Amniotic stem cell (primary cell): ENCODE measurements at regions not wholly inside any gene's neighbourhood (a gene's known extent, or its start where the extent isn't known, plus 50 kb on each side); places are given as distances from the start of the nearest gene placed in this dataset.

ENCODE experiments used
- DNase-seq: peaks from one replicate; lab custom pipeline; 2025; lab: John Stamatoyannopoulos, UW

DNA sequence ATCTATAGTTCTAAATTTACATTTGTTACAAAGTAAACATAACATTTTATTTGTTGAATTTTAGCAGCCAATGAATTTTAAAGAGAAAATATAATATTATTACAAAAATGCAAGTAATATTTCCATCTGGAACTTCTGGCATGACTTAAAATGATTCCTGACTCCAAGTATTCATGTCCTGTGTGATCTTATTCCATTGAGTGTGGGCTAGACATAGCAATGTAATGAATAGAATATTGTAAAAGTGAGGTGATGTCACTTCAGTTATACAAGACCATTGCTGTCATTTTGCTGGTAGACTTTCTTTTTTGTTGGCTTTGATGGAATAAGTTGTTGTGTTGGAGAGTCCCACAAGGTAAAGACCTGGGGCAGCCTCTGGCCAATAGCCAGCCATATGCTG lies 912.2 kb upstream of the PIK3C3 start:
- DNase-seq = no peak

DNA sequence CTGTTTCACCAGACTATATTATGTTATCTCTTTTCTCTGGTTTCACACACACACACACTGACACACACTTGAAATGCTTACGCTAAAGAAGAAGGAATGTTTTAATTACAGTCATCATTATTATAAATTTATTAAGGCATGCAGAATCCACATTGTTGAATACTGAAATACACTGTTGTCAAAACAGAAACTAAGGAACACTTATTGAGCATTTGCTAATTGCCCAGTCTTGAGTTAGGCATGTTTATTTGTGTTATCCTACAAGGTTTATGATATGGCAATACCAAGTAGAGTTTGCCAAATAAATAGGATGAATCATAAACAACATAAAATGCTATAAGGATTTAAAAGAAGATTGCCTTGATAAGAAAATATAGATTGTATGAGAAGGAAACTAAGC lies 917.0 kb upstream of the PIK3C3 start:
- DNase-seq = no peak

GRCh38 chr18:41036346-41036745 lies 918.7 kb upstream of the PIK3C3 start:
- DNase-seq = no peak

- DNase-seq = no peak
Observed at GRCh38 chr18:41034413-41034812, 920.6 kb upstream of the PIK3C3 start.

- no peak for DNase-seq
Observed at GRCh38 chr18:41025666-41026065, 929.4 kb upstream of the PIK3C3 start.

DNA sequence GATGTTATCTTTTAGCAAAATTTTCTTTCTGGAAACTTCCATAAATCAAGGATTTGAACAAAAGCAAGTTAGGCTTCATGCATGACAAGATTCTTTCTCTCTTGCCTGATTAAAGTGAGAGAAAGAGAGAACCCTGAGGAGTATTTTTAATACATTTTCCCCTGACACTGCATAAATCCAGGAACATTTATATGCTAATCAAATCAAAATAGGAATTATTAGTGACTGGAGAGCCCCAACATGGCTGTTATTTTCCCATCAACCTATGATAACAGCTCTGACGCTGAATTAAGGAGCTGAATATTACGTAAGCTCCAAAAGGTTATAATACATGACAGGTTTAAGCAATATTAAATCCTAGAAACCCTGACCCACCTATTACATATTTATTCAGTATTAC lies 930.2 kb upstream of the PIK3C3 start:
- no peak for DNase-seq

GRCh38 chr18:41022484-41022883 lies 932.5 kb upstream of the PIK3C3 start:
- DNase-seq = no peak

DNA sequence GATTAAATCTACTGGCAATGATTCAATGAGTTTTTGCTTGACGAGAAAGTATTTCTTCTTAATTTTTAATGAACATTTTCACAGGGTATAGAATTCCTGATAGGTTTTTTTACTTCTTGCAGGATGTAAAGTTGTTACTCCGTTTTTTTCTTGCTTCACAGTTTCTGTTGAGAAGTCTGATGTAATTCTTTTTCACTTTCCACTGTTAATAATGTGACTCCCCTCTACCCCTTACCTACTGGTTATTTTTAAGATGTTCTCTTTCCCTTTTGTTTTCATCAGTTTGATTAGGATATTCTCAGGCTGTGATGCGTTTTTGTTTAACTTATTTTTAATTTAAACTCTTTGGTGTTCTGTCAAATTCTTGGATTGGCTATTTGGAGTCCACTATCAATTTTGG lies 933.9 kb upstream of the PIK3C3 start:
- DNase-seq = no peak

- no peak for DNase-seq
Observed at GRCh38 chr18:41012194-41012593, 942.8 kb upstream of the PIK3C3 start.

DNA sequence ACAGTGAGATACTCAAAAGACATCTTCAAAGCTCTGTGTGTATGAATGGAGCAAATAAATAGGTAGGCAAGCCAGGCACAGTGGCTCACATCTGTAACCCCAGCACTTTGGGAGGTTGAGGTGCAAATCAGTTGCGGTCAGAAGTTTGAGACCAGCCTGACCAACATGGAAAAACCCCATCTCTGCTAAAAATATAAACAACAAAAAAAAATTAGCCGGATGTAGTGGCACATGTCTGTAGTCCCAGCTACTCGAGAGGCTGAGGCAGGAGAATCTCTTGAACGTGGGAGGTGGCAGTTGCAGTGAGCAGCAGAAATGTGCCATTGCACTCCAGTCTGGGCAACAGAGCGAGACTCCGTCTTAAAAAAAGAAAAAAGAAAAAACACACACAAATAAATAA lies 945.1 kb upstream of the PIK3C3 start:
- DNase-seq = no peak

- DNase-seq = no peak
Observed at GRCh38 chr18:41004324-41004723, 950.7 kb upstream of the PIK3C3 start.

DNA sequence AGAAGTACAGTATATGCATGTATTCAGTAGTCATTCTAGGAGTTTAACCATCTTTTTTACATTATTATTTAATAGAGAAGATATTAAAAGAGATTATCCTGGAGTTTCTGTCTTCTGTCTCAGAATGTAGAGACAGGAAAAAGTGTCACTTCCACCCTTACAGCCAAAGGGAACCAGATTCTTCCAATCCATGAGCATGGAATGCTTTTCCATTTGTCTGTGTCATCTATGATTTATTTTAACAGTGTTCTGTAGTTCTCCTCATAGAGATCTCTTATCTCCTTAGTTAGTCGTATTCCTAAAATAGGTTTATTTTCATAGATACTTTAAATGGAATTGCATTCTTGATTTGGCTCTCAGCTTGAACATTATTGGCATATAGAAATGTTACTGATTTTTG lies 959.5 kb upstream of the PIK3C3 start:
- no peak for DNase-seq

DNA sequence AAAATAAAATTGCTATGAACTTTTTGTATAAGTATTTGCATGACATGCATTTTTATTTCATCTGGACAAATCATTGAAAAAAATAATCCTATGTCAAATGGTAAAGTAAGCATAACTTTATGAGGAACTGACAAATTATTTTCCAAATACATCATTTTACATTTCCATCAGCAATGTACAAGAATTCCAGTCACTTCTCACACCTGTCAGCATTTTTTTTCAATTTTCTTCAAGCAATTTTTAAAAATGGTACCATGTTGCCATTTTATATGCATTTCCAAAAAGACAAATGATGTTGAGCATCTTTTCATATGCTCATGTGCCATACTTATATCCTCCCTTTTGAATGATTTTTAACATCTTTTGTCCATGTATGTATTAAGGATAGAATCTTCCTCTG lies 961.7 kb upstream of the PIK3C3 start:
- no peak for DNase-seq

DNA sequence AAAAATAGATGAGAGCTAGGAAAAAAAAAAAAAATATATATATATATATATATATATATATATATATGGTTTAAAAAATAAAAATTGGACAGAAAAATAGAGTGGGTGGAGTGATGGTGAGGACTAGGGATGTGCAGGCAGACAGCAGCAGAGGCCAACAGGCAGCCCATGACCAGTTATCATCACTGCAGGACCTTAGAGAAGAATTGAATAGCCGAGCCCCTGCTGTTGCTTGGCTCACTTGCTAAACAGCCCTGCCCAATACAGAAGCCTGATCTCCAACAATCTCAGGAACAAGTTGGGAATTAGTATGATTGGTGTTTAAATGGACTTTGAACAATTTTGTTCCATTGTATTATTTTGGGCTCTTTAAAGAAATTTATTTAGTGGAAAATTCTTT lies 967.5 kb upstream of the PIK3C3 start:
- no peak for DNase-seq

- no peak for DNase-seq
Observed at GRCh38 chr18:40985436-40985835, 969.6 kb upstream of the PIK3C3 start.

DNA sequence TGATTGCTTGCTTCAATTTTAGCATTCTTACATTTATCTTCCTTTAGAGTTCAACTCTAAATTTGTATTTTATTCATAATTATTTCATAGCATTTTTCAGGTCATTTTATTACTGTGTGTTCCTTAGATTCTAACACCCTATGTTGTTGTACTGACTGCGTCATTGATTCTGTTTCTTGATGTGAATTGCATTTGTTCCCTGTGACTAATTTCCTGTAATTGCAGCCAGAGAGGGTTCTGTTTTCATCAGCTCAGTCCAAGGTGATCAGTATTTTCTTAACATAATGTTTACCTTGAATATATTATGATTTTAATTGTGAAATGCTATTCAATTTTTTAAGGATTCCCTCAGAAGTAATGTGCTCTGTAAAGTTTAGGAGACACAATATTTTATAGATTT lies 970.2 kb upstream of the PIK3C3 start:
- DNase-seq = no peak

GRCh38 chr18:40983835-40984234 lies 971.2 kb upstream of the PIK3C3 start:
- DNase-seq = no peak

- no peak for DNase-seq
Observed at GRCh38 chr18:40980171-40980570, 974.9 kb upstream of the PIK3C3 start.

GRCh38 chr18:40976050-40976449 lies 979.0 kb upstream of the PIK3C3 start:
- DNase-seq = no peak

GRCh38 chr18:40974448-40974847 lies 980.6 kb upstream of the PIK3C3 start:
- no peak for DNase-seq

DNA sequence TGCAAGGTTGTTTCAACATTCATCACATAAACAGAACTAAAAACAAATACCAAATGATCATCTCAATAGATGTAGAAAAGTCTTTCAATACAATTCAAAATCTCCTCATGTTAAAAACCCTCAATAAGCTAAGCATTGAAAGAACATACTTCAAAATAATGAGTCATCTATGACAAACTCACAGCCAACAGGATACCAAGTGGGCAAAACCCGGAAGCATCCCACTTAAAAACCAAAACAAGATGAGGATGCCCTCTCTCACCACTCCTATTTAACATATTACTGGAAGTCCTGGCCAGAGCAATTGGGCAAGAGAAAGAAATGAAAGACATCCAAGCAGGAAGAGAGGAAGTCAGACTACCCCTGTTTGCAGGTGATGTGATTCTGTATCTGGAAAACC lies 992.2 kb upstream of the PIK3C3 start:
- no peak for DNase-seq

GRCh38 chr18:40957533-40958070 lies 997.4 kb upstream of the PIK3C3 start:
- no peak for DNase-seq

GRCh38 chr18:40956213-40956612 lies 998.8 kb upstream of the PIK3C3 start:
- no peak for DNase-seq

DNA sequence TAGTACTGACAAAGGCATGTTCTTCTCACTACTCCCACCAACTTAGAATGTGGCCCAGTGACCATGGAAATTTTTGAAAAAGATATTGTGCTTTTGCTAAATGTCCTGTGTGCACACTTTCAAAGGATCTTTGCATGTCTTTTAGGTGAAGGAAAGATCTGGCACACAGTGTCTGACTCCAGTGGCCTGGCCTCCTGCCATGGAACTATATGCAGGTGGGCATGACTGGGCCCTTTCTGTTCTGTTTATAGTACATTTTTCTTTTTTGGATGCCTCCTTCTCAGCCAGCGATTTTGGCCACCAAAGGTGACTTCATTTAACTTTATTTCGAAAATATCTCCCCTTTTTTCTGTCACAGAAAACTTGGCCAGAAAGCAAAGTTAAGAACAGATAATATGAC lies 999.7 kb upstream of the PIK3C3 start:
- no peak for DNase-seq
